ENCODE measurements at regions not wholly inside any gene's neighbourhood (a gene's known extent, or its start where the extent isn't known, plus 50 kb on each side); places are given as distances from the start of the nearest gene placed in this dataset.

GRCh38 chrX:6363188-6363587, 134.5 kb upstream of the NLGN4X start:
- Histone ChIP-seq H2AFZ (ENCODE audit: control insufficient read depth, low read depth, low read length) (no peak overlapping the region), H3K9me3 (replicated peaks; ENCODE audit: control insufficient read depth, insufficient read depth, low read length) (no peaks in the 10 kb centered on the region), H4K20me1 (ENCODE audit: control insufficient read depth, insufficient read depth) (no peaks in the 10 kb centered on the region), H3K4me1 (ENCODE audit: control insufficient read depth, insufficient read depth, low read length) (no peaks in the 10 kb centered on the region), H3K36me3 (ENCODE audit: control insufficient read depth in 2 of 2, insufficient read depth in 2 of 2, low read length in 1 of 2) (no peaks in the 10 kb centered on the region), H3K9ac (ENCODE audit: control insufficient read depth, insufficient read depth, low read length) (no peak overlapping the region), H3K27me3 (replicated peaks in 1 of 2; ENCODE audit: control insufficient read depth in 2 of 2, insufficient read depth in 2 of 2, low read length in 1 of 2) (no peaks in the 10 kb centered on the region), H3K27ac (ENCODE audit: control insufficient read depth, insufficient read depth) (no peak overlapping the region), H3K4me2 (ENCODE audit: control insufficient read depth, insufficient read depth) (no peak overlapping the region), H3K4me3 (no peak overlapping the region), H3K79me2 (ENCODE audit: control insufficient read depth, insufficient read depth, low read length) (no peaks in the 10 kb centered on the region)
- in situ Hi-C loops (cut with MboI) (no loop called here), intact Hi-C loops (cut with micrococcal nuclease; ENCODE audit: unreplicated experiment) (no loop called here)
- ChIA-PET RAD21 (ENCODE audit: unreplicated experiment) (interaction anchor here (1.1 to 3.0 kb wide), 5 partner anchors 9 to 343 kb away, joined by 3 to 14 read pairs (median 5); no protein-coding TSS in a partner anchor), SMC1A (ENCODE audit: uncharacterized antibody, unreplicated experiment) (interaction anchor here (0.9 to 2.6 kb wide), 17 partner anchors 9 to 343 kb away, joined by 3 to 11 read pairs (median 4); no protein-coding TSS in a partner anchor), CTCF (interaction anchor here (0.8 to 3.1 kb wide), 11 partner anchors 20 to 402 kb away, joined by 3 to 22 read pairs (median 4); no protein-coding TSS in a partner anchor), POLR2A (no interaction called here)
- no peak for FAIRE-seq
- ATAC-seq, result no peak
- TF ChIP-seq HDGF (IDR thresholded peaks at IDR 0.05) (no peak), RAD21 (IDR thresholded peaks at IDR 0.05; ENCODE audit: insufficient read depth, low read depth, low read length) (peak; percentile 28; the same call in 1 of the 2 replicates)
- DNase-seq (ENCODE audit: low read depth, low spot score), result no peak
- 17% methylated on average over 4 of the region's 4 CpGs for WGBS (ENCODE audit: insufficient coverage, insufficient replicate concordance, low lambda C conversion rate, missing lambda C conversion rate)
- no TSS peak for BruUV-seq (replicated peaks)

- 10% methylated on average over 4 of the region's 4 CpGs for WGBS (ENCODE audit: insufficient coverage, insufficient replicate concordance, low lambda C conversion rate, missing lambda C conversion rate)
- Histone ChIP-seq H3K27ac (ENCODE audit: control insufficient read depth, insufficient read depth) (no peak overlapping the region), H3K9ac (ENCODE audit: control insufficient read depth, insufficient read depth, low read length) (no peak overlapping the region), H3K27me3 (replicated peaks in 1 of 2; ENCODE audit: control insufficient read depth in 2 of 2, insufficient read depth in 2 of 2, low read length in 1 of 2) (no peaks in the 10 kb centered on the region), H3K9me3 (replicated peaks; ENCODE audit: control insufficient read depth, insufficient read depth, low read length) (no peaks in the 10 kb centered on the region), H2AFZ (ENCODE audit: control insufficient read depth, low read depth, low read length) (no peak overlapping the region), H3K4me3 (no peak overlapping the region), H3K4me2 (ENCODE audit: control insufficient read depth, insufficient read depth) (no peak overlapping the region), H4K20me1 (ENCODE audit: control insufficient read depth, insufficient read depth) (no peaks in the 10 kb centered on the region), H3K4me1 (ENCODE audit: control insufficient read depth, insufficient read depth, low read length) (no peaks in the 10 kb centered on the region), H3K36me3 (ENCODE audit: control insufficient read depth in 2 of 2, insufficient read depth in 2 of 2, low read length in 1 of 2) (no peaks in the 10 kb centered on the region), H3K79me2 (ENCODE audit: control insufficient read depth, insufficient read depth, low read length) (no peaks in the 10 kb centered on the region)
- ChIA-PET SMC1A (ENCODE audit: uncharacterized antibody, unreplicated experiment) (no interaction called here), CTCF (no interaction called here), POLR2A (no interaction called here), RAD21 (ENCODE audit: unreplicated experiment) (no interaction called here)
- in situ Hi-C loops (cut with MboI) (no loop called here), intact Hi-C loops (cut with micrococcal nuclease; ENCODE audit: unreplicated experiment) (no loop called here)
- BruUV-seq (replicated peaks), result no TSS peak
- ATAC-seq, result no peak
- no peak for DNase-seq (ENCODE audit: low read depth, low spot score)
- no peak for FAIRE-seq
- no peak for TF ChIP-seq SMAD5 (IDR thresholded peaks at IDR 0.05; ENCODE audit: low read depth)
- no peak for TF ChIP-seq MYC (IDR thresholded peaks at IDR 0.05; ENCODE audit: insufficient read depth, insufficient read length, insufficient replicate concordance, low read length, severe bottlenecking)
- no peak for TF ChIP-seq PRDM15 (CRISPR knock-in tag; IDR thresholded peaks at IDR 0.05)
- no peak for TF ChIP-seq SREBF1 (IDR thresholded peaks at IDR 0.05; ENCODE audit: low read length)
- TF ChIP-seq E2F4 (IDR thresholded peaks at IDR 0.05; ENCODE audit: low read depth, low read length), result no peak
- TF ChIP-seq CEBPB (IDR thresholded peaks at IDR 0.05; ENCODE audit: borderline replicate concordance in 1 of 2, low read depth in 2 of 2, low read length in 2 of 2), result no peak
- TF ChIP-seq BHLHE40 (IDR thresholded peaks at IDR 0.05; ENCODE audit: borderline replicate concordance in 1 of 2, low read depth in 2 of 2, low read length in 1 of 2), result no peak
- no peak for TF ChIP-seq YBX1 (IDR thresholded peaks at IDR 0.05)
- TF ChIP-seq KAT2A (conservative IDR thresholded peaks at IDR 0.05; ENCODE audit: control insufficient read depth, low read depth, low read length), result no peak
- no peak for TF ChIP-seq ZNF622 (IDR thresholded peaks at IDR 0.05)
- no peak for TF ChIP-seq KLF5 (IDR thresholded peaks at IDR 0.05; ENCODE audit: partially characterized antibody)
Observed at GRCh38 chrX:6325437-6325836, 96.8 kb upstream of the NLGN4X start.

Data from GM12878 (cell line).